Trophoblast cell (in vitro differentiated cells and primary cell): ENCODE measurements at regions not wholly inside any gene's neighbourhood (a gene's known extent, or its start where the extent isn't known, plus 50 kb on each side); places are given as distances from the start of the nearest gene placed in this dataset.
A peak's percentile ranks its signal among the peaks of the same experiment; 100 is the strongest.

Experiments used
- DNase-seq, 2 donors: peaks; one replicate each; pipeline ENCODE4 v3.0.0-alpha.2; 2016
- H2AFZ ChIP-seq: 2 replicates; pipeline ENCODE4 v1.6.1; 2013; ENCODE audit warnings: low read length, moderate library complexity, mild to moderate bottlenecking; ENCODE audit not compliant: insufficient read depth, poor library complexity
- H2AK5ac ChIP-seq: 2 replicates; pipeline ENCODE4 v1.6.1; 2013; ENCODE audit warnings: mild to moderate bottlenecking, low read length
- H2BK120ac ChIP-seq: 2 replicates; pipeline ENCODE4 v1.6.1; 2013; ENCODE audit warnings: low read length, mild to moderate bottlenecking, moderate library complexity; ENCODE audit not compliant: insufficient read depth, poor library complexity
- H2BK12ac ChIP-seq: 2 replicates; pipeline ENCODE4 v1.6.1; 2013; ENCODE audit warnings: mild to moderate bottlenecking, low read length, moderate library complexity
- H2BK5ac ChIP-seq: 2 replicates; pipeline ENCODE4 v1.6.1; 2013; ENCODE audit warnings: low read length, low read depth, moderate library complexity, mild to moderate bottlenecking; ENCODE audit not compliant: poor library complexity
- H3K14ac ChIP-seq: 2 replicates; pipeline ENCODE4 v1.6.1; 2013; ENCODE audit warnings: mild to moderate bottlenecking, low read length
- H3K18ac ChIP-seq: 2 replicates; pipeline ENCODE4 v1.6.1; 2013; ENCODE audit warnings: mild to moderate bottlenecking, low read length
- H3K23ac ChIP-seq: 2 replicates; pipeline ENCODE4 v1.6.1; 2013; ENCODE audit warnings: low read length
- H3K27ac ChIP-seq: 2 replicates; pipeline ENCODE4 v1.5.1; 2013; ENCODE audit warnings: low read depth, mild to moderate bottlenecking, inconsistent platforms, low read length, moderate library complexity
- H3K27me3 ChIP-seq: 2 replicates; pipeline ENCODE4 v1.6.1; 2013; ENCODE audit warnings: inconsistent platforms, mild to moderate bottlenecking, low read length, moderate library complexity; ENCODE audit not compliant: insufficient read depth
- H3K36me3 ChIP-seq, 2 experiments: 1 replicate in 1 of 2; 2 replicates in 1 of 2; pipeline ENCODE4 v1.6.1; 2013; ENCODE audit warnings: low read length in 2 of 2, mild to moderate bottlenecking in 2 of 2, moderate library complexity in 1 of 2; ENCODE audit not compliant: insufficient read depth in 2 of 2, control insufficient read depth in 1 of 2
- H3K4ac ChIP-seq: 2 replicates; pipeline ENCODE4 v1.6.1; 2013; ENCODE audit warnings: low read depth, mild to moderate bottlenecking, low read length, moderate library complexity
- H3K4me1 ChIP-seq, 2 experiments: 1 replicate in 1 of 2; 2 replicates in 1 of 2; pipeline ENCODE4 v1.6.1; 2013; ENCODE audit warnings: low read length in 2 of 2, mild to moderate bottlenecking in 2 of 2, moderate library complexity in 1 of 2; ENCODE audit not compliant: insufficient read depth in 2 of 2, control insufficient read depth in 1 of 2
- H3K4me2 ChIP-seq: 2 replicates; pipeline ENCODE4 v1.6.1; 2013; ENCODE audit warnings: inconsistent platforms, mild to moderate bottlenecking, low read length, moderate library complexity
- H3K4me3 ChIP-seq: 2 replicates; pipeline ENCODE4 v1.5.1; 2013; ENCODE audit warnings: mild to moderate bottlenecking, low read depth, low read length, inconsistent platforms
- H3K79me1 ChIP-seq: one replicate; pipeline ENCODE4 v1.6.1; 2013; ENCODE audit warnings: low read length
- H3K79me2 ChIP-seq: 2 replicates; pipeline ENCODE4 v1.6.1; 2013; ENCODE audit warnings: low read length, mild to moderate bottlenecking; ENCODE audit not compliant: control insufficient read depth, insufficient read depth, poor library complexity
- H3K9ac ChIP-seq: 2 replicates; pipeline ENCODE4 v1.6.1; 2013; ENCODE audit warnings: mild to moderate bottlenecking, low read length
- H3K9me3 ChIP-seq: 2 replicates; pipeline ENCODE4 v1.6.1; 2013; ENCODE audit warnings: low read depth, mild to moderate bottlenecking, control low read depth, inconsistent platforms, low read length; ENCODE audit not compliant: insufficient read depth
- H4K12ac ChIP-seq: 2 replicates; pipeline ENCODE4 v1.6.1; 2013; ENCODE audit warnings: low read depth, mild to moderate bottlenecking, low read length, moderate library complexity
- H4K8ac ChIP-seq: 2 replicates; pipeline ENCODE4 v1.6.1; 2013; ENCODE audit warnings: low read depth, mild to moderate bottlenecking, low read length, moderate library complexity
- H4K91ac ChIP-seq: one replicate; pipeline ENCODE4 v1.6.1; 2013; ENCODE audit warnings: low read depth, mild to moderate bottlenecking, low read length, moderate library complexity
- WGBS: extraction: QIAGEN DNeasy Blood & Tissue Kit; methylation state at CpG from one replicate; pipeline ENCODE4 v1.1.7; 2013; ENCODE audit warnings: missing lambda C conversion rate; ENCODE audit not compliant: insufficient read length, insufficient coverage; ENCODE audit errors: extremely low coverage; 5-methylcytosine and 5-hydroxymethylcytosine counted together

DNA sequence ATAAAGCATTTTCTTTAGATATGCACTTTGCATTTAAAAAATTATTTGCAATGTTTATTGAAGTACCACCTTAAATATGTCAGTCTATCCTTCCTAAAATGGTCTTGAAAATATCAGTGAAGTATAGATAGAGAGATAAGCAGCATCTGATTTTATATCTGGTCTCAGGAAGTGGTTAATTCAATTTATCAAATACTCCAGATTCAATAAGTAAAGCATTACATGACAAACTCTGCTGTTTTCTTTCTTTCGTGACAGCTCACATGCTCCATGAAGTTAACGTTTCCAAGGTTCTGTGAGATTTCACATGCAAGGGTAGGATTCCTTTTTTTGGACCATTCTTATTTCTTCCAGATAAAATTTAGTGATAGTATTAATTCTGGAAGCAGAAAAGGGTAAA is 775.4 kb upstream of the ROBO1 start:
- no peak overlapping the region for H3K14ac ChIP-seq
- H3K36me3 ChIP-seq = no peaks in the 10 kb centered on the region
- no peak overlapping the region for H2AFZ ChIP-seq
- H3K4me1 ChIP-seq = no peaks in the 10 kb centered on the region
- no peaks in the 10 kb centered on the region for H3K9me3 ChIP-seq
- no peak overlapping the region for H3K27ac ChIP-seq
- no peaks in the 10 kb centered on the region for H3K27me3 ChIP-seq
- no peak overlapping the region for H3K18ac ChIP-seq
- H2BK12ac ChIP-seq = no peak overlapping the region
- no peak for DNase-seq
- H3K4me3 ChIP-seq = no peak overlapping the region
- no peak overlapping the region for H2AK5ac ChIP-seq
- no peak overlapping the region for H3K4me2 ChIP-seq
- no peak overlapping the region for H4K12ac ChIP-seq
- no peak overlapping the region for H3K23ac ChIP-seq
- no CpG with 5 or more reads among the region's 2 CpGs for WGBS
- H4K8ac ChIP-seq = no peak overlapping the region
- H3K9ac ChIP-seq = no peak overlapping the region
- H4K91ac ChIP-seq = no peak overlapping the region
- H3K79me2 ChIP-seq = no peaks in the 10 kb centered on the region
- H2BK120ac ChIP-seq = no peak overlapping the region
- no peak overlapping the region for H2BK5ac ChIP-seq
- no peaks in the 10 kb centered on the region for H3K79me1 ChIP-seq
- no peak overlapping the region for H3K4ac ChIP-seq

DNA sequence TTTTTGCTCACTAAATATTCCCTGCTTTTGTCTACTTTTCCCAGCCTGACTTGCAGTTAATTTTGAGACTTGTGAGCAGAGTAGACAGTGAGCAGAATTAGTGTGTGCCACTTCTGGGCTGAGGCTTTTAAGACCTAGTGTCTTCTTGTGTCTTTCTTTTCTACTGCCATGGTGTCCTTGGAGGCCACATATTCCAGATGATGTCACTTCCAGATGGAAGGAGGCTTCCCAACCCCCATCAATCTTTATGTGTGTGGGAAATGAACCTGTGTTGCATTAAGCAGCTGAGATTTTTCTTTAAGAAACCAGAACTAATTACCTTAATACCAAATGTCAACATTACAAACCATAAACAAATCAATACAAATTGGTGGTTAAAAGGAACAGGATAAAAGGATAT is 774.7 kb upstream of the ROBO1 start:
- H2AK5ac ChIP-seq = no peak overlapping the region
- no peak overlapping the region for H3K9ac ChIP-seq
- no peaks in the 10 kb centered on the region for H3K36me3 ChIP-seq
- H2AFZ ChIP-seq = no peak overlapping the region
- no peak overlapping the region for H3K23ac ChIP-seq
- no peak overlapping the region for H3K4ac ChIP-seq
- no peak overlapping the region for H2BK120ac ChIP-seq
- no peaks in the 10 kb centered on the region for H3K9me3 ChIP-seq
- no peak overlapping the region for H4K91ac ChIP-seq
- H3K27me3 ChIP-seq = no peaks in the 10 kb centered on the region
- H4K8ac ChIP-seq = no peak overlapping the region
- H3K4me3 ChIP-seq = no peak overlapping the region
- no peaks in the 10 kb centered on the region for H3K4me1 ChIP-seq
- no peak overlapping the region for H4K12ac ChIP-seq
- H3K79me1 ChIP-seq = no peaks in the 10 kb centered on the region
- H3K27ac ChIP-seq = no peak overlapping the region
- DNase-seq = no peak
- no peak overlapping the region for H3K4me2 ChIP-seq
- no peaks in the 10 kb centered on the region for H3K79me2 ChIP-seq
- H2BK5ac ChIP-seq = no peak overlapping the region
- no peak overlapping the region for H2BK12ac ChIP-seq
- H3K18ac ChIP-seq = no peak overlapping the region
- H3K14ac ChIP-seq = no peak overlapping the region

DNA sequence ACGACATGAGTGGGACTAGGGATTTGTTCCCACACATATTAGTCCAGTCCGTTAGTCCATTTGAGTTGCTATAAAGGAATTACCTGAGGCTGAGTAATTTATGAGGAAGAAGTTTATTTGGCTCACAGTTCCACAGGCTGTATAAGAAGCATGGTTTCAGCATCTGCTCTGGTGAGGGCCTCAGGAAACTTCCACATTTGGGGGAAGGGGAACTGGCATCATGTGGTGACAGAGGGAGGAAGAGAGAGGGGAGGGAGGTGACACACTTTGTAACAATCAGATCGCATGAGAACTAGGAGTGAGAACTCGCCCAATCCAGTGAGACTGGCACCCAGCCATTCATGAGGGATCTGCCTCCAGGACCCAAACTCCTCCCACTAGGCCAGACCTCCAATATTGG is 769.9 kb upstream of the ROBO1 start:
- Histone ChIP-seq H4K8ac (no peak overlapping the region), H3K9me3 (no peaks in the 10 kb centered on the region), H4K12ac (no peak overlapping the region), H3K18ac (no peak overlapping the region), H3K14ac (no peak overlapping the region), H2BK12ac (no peak overlapping the region), H3K27ac (no peak overlapping the region), H3K27me3 (no peaks in the 10 kb centered on the region), H3K9ac (no peak overlapping the region), H3K79me1 (no peaks in the 10 kb centered on the region), H2AK5ac (no peak overlapping the region), H3K36me3 (no peaks in the 10 kb centered on the region), H3K4me1 (no peaks in the 10 kb centered on the region), H3K4me3 (no peak overlapping the region), H2AFZ (no peak overlapping the region), H4K91ac (no peak overlapping the region), H2BK5ac (no peak overlapping the region), H3K4me2 (no peak overlapping the region), H3K4ac (no peak overlapping the region), H2BK120ac (no peak overlapping the region), H3K79me2 (no peaks in the 10 kb centered on the region), H3K23ac (no peak overlapping the region)
- no peak for DNase-seq
- WGBS = no CpG with 5 or more reads among the region's 4 CpGs

DNA sequence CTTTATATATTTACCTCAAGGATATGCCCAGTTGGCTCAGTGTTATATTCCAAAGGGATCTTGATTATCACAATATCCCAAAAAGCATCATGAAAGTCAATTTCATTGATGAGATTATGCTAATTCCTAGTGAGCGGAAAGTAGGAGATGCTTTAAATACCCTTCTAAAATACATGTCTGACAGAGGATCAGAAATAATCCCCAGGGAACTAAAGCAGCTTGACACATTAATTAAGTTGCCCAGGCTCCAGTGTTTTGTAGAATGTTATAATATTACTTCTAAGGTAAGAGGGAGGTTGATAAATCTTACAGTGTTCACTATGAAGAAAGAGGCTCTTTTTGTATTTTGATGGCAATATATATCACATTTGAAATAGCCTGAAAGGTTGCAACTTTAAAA is 767.5 kb upstream of the ROBO1 start:
- H3K9me3 ChIP-seq = no peaks in the 10 kb centered on the region
- no peak overlapping the region for H4K12ac ChIP-seq
- no CpG with 5 or more reads among the region's 1 CpG for WGBS
- no peak overlapping the region for H3K9ac ChIP-seq
- H3K4me2 ChIP-seq = no peak overlapping the region
- no peak overlapping the region for H3K18ac ChIP-seq
- no peak overlapping the region for H3K23ac ChIP-seq
- H3K4ac ChIP-seq = no peak overlapping the region
- no peak overlapping the region for H2AFZ ChIP-seq
- no peaks in the 10 kb centered on the region for H3K27me3 ChIP-seq
- no peak overlapping the region for H2BK12ac ChIP-seq
- H3K79me1 ChIP-seq = no peaks in the 10 kb centered on the region
- H4K91ac ChIP-seq = no peak overlapping the region
- no peak overlapping the region for H3K4me3 ChIP-seq
- H2AK5ac ChIP-seq = no peak overlapping the region
- H3K36me3 ChIP-seq = no peaks in the 10 kb centered on the region
- no peak for DNase-seq
- no peak overlapping the region for H4K8ac ChIP-seq
- H3K14ac ChIP-seq = no peak overlapping the region
- no peaks in the 10 kb centered on the region for H3K4me1 ChIP-seq
- no peaks in the 10 kb centered on the region for H3K79me2 ChIP-seq
- no peak overlapping the region for H3K27ac ChIP-seq
- no peak overlapping the region for H2BK5ac ChIP-seq
- H2BK120ac ChIP-seq = no peak overlapping the region

DNA sequence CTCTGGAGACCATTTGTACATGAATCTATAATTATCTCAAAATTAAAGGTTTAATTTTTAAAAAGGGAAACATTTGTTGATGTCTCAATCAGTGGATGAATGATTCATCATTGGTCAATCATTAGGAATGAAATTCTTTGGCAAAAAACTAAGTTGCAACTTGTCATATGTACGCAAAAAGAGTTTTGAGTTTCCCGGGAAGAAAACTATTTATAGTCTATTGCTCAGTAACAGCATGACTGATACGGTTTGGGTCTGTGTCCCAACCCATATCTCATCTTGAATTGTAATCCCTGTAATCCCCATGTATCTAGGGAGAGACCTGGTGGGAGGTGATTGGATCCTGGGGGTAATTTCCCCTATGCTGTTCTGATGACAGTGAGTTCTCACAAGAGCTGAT is 765.8 kb upstream of the ROBO1 start:
- no peak overlapping the region for H3K18ac ChIP-seq
- DNase-seq = peak in 1 of 2 donors; percentile 38
- no peak overlapping the region for H2AK5ac ChIP-seq
- no peak overlapping the region for H4K8ac ChIP-seq
- H2BK120ac ChIP-seq = no peak overlapping the region
- H3K23ac ChIP-seq = no peak overlapping the region
- no peak overlapping the region for H3K4me2 ChIP-seq
- H3K9ac ChIP-seq = no peak overlapping the region
- H2BK5ac ChIP-seq = no peak overlapping the region
- H2BK12ac ChIP-seq = no peak overlapping the region
- no peak overlapping the region for H3K4ac ChIP-seq
- no peak overlapping the region for H3K4me3 ChIP-seq
- H4K91ac ChIP-seq = no peak overlapping the region
- no peaks in the 10 kb centered on the region for H3K27me3 ChIP-seq
- no peaks in the 10 kb centered on the region for H3K36me3 ChIP-seq
- H4K12ac ChIP-seq = no peak overlapping the region
- H3K9me3 ChIP-seq = no peaks in the 10 kb centered on the region
- no peaks in the 10 kb centered on the region for H3K79me1 ChIP-seq
- no peak overlapping the region for H2AFZ ChIP-seq
- no peaks in the 10 kb centered on the region for H3K4me1 ChIP-seq
- no peaks in the 10 kb centered on the region for H3K79me2 ChIP-seq
- H3K14ac ChIP-seq = no peak overlapping the region
- H3K27ac ChIP-seq = no peak overlapping the region
- WGBS = no CpG with 5 or more reads among the region's 3 CpGs
